Thoracic aorta (tissue), 2 donors: ENCODE measurements at regions not wholly inside any gene's neighbourhood (a gene's known extent, or its start where the extent isn't known, plus 50 kb on each side); places are given as distances from the start of the nearest gene placed in this dataset.

ENCODE experiments used
- ATAC-seq: fragments of 150-250 bp; one replicate; pipeline ENCODE4 v1.8.0; 2017; ENCODE audit warnings: low read depth; ENCODE audit not compliant: insufficient number of reproducible peaks, low FRiP score
- DNase-seq: peaks from one replicate; pipeline ENCODE4 v3.0.0-alpha.2; 2020; ENCODE audit warnings: low spot score
- H3K27ac ChIP-seq, 2 donors: fragments of 200-600 bp; sonication (generic); 1 replicate in 1 of 2; 2 replicates in 1 of 2; pipeline ENCODE4 v1.5.1; 2016; ENCODE audit warnings: mild to moderate bottlenecking in 2 of 2, moderate library complexity in 2 of 2
- H3K27me3 ChIP-seq: fragments of 200-600 bp; sonication (generic); replicated peaks from 2 replicates; pipeline ENCODE4 v1.6.0; 2016; ENCODE audit warnings: mild to moderate bottlenecking; ENCODE audit not compliant: insufficient read depth
- H3K36me3 ChIP-seq: fragments of 200-600 bp; sonication (generic); one replicate; pipeline ENCODE4 v1.5.1; 2016
- H3K4me1 ChIP-seq, 2 donors: fragments of 200-600 bp; sonication (generic); 1 replicate in 1 of 2; 2 replicates in 1 of 2; pipeline versions ENCODE4 v1.5.1 to v1.6.0; 2016; ENCODE audit warnings: low read depth in 2 of 2, mild to moderate bottlenecking in 1 of 2; ENCODE audit not compliant: control insufficient read depth in 1 of 2
- H3K4me3 ChIP-seq: fragments of 200-600 bp; sonication (generic); 2 replicates; pipeline ENCODE4 v1.5.1; 2016; ENCODE audit warnings: mild to moderate bottlenecking
- H3K9me3 ChIP-seq: fragments of 200-600 bp; sonication (generic); 2 replicates; pipeline ENCODE4 v1.5.1; 2016
- CTCF ChIP-seq: fragments of 200-600 bp; sonication (generic); IDR thresholded peaks from one replicate; pipeline ENCODE4 v1.5.1; 2019; ENCODE audit warnings: antibody characterized with exemption

- Histone ChIP-seq H3K27ac (no peak overlapping the region), H3K36me3 (no peaks in the 10 kb centered on the region), H3K9me3 (no peaks in the 10 kb centered on the region), H3K4me1 (no peaks in the 10 kb centered on the region), H3K4me3 (no peak overlapping the region), H3K27me3 (no peaks in the 10 kb centered on the region)
- no peak for ATAC-seq
- DNase-seq = no peak
- no peak for TF ChIP-seq CTCF
These were observed 54.6 kb upstream of the TENM3 start for GRCh38 chr4:182188622-182189021.

GRCh38 chr4:182189103-182189878 is 53.9 kb upstream of the TENM3 start:
- ATAC-seq = no peak
- Histone ChIP-seq H3K4me3 (no peak overlapping the region), H3K27ac (no peak overlapping the region), H3K36me3 (no peaks in the 10 kb centered on the region), H3K4me1 (no peaks in the 10 kb centered on the region), H3K9me3 (no peaks in the 10 kb centered on the region), H3K27me3 (no peaks in the 10 kb centered on the region)
- TF ChIP-seq CTCF = no peak
- no peak for DNase-seq

GRCh38 chr4:182190306-182190705 is 52.9 kb upstream of the TENM3 start:
- ATAC-seq = no peak
- H3K27me3 ChIP-seq = no peaks in the 10 kb centered on the region

GRCh38 chr4:182192511-182193181 is 50.6 kb upstream of the TENM3 start:
- ATAC-seq (no peak), DNase-seq (no peak)
- Histone ChIP-seq H3K27me3 (no peaks in the 10 kb centered on the region), H3K4me1 (no peaks in the 10 kb centered on the region), H3K27ac (no peak overlapping the region), H3K9me3 (no peaks in the 10 kb centered on the region), H3K36me3 (no peaks in the 10 kb centered on the region), H3K4me3 (no peak overlapping the region)
- no peak for TF ChIP-seq CTCF

More at GRCh38 chr4:182190306-182190705, 52.9 kb upstream of the TENM3 start:
- H3K27ac ChIP-seq = no peak overlapping the region
- DNase-seq = no peak
- no peaks in the 10 kb centered on the region for H3K36me3 ChIP-seq
- H3K9me3 ChIP-seq = no peaks in the 10 kb centered on the region
- TF ChIP-seq CTCF = no peak
- H3K4me3 ChIP-seq = no peak overlapping the region
- no peaks in the 10 kb centered on the region for H3K4me1 ChIP-seq

GRCh38 chr4:182193311-182193710 is 49.9 kb upstream of the TENM3 start:
- no peaks in the 10 kb centered on the region for H3K9me3 ChIP-seq
- H3K36me3 ChIP-seq = no peaks in the 10 kb centered on the region
- DNase-seq (no peak), ATAC-seq (no peak)
- no peaks in the 10 kb centered on the region for H3K4me1 ChIP-seq
- no peaks in the 10 kb centered on the region for H3K27me3 ChIP-seq
- H3K4me3 ChIP-seq = no peak overlapping the region
- H3K27ac ChIP-seq = no peak overlapping the region
- no peak for TF ChIP-seq CTCF
